ENCODE measurements at regions not wholly inside any gene's neighbourhood (a gene's known extent, or its start where the extent isn't known, plus 50 kb on each side); places are given as distances from the start of the nearest gene placed in this dataset.

DNA sequence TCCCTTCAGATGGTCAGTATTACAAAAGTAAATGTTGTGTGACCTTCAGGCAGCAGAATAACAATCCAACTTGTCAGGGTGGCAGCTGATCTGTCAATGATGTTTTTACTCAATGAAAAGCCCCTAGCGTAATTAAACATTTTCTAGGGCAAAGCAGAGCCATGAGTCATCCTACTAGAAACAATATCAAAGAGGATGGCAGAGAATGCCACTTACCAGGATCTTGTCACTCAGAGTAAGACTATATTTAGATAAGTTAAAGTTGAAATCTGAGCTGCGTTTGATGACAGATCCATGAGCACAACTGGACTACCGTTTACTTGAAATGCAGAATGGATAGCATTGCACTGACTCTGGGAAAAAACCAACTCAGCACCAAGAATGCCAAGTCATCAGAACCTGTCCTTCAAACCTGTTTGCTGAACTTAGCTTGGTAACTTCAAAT is 612.6 kb upstream of the ACVR2A start:
- WGBS, result 83% methylated on average over 3 of the region's 3 CpGs
- H3K36me3 ChIP-seq (ENCODE audit: control insufficient read depth in 1 of 2, insufficient read depth in 2 of 2, low read depth in 1 of 2, low read length in 2 of 2), result no peaks in the 10 kb centered on the region

DNA sequence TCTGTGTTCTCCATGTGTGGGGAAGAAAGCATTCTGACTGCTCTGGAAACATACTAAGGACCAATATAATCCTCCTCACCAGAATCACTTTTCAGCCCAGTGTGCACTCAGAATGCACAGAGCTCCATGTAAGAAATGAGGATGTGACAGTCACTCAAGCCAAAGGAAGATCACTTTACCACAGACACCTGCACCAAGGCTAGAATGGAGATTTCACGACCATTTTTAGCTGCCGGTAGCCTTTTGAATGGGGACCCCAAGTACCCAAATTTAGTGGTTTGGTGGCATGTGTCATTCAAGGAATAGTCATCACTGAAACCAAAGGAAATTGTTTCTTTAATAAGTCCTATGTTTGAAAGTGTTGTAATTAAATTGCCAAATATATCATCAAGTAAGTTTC is 613.2 kb upstream of the ACVR2A start:
- Histone ChIP-seq H3K4me3 (ENCODE audit: insufficient read depth in 1 of 2, low read depth in 1 of 2, low read length in 2 of 2) (no peak overlapping the region), H3K4ac (ENCODE audit: low read depth in 1 of 2, low read length in 2 of 2) (no peak overlapping the region), H2BK15ac (ENCODE audit: low read depth, poor library complexity, severe bottlenecking) (no peak overlapping the region), H2BK120ac (ENCODE audit: low read depth, low read length) (no peak overlapping the region), H3K27me3 (ENCODE audit: control insufficient read depth in 1 of 2, insufficient read depth in 1 of 2, low read length in 2 of 2) (no peaks in the 10 kb centered on the region), H3K36me3 (ENCODE audit: control insufficient read depth in 1 of 2, insufficient read depth in 2 of 2, low read depth in 1 of 2, low read length in 2 of 2) (no peaks in the 10 kb centered on the region), H3K23ac (ENCODE audit: low read length in 2 of 2) (no peak overlapping the region), H3K9me3 (ENCODE audit: control insufficient read depth, low read length) (peaks cover 3% of the 10 kb centered on the region), H4K91ac (ENCODE audit: low read length) (no peak overlapping the region), H3K4me1 (ENCODE audit: control insufficient read depth, insufficient read depth, low read depth, low read length) (no peaks in the 10 kb centered on the region), H3K4me2 (ENCODE audit: low read length, poor library complexity, severe bottlenecking) (no peak overlapping the region), H2BK5ac (ENCODE audit: low read depth, low read length, poor library complexity, severe bottlenecking) (no peak overlapping the region), H3K14ac (ENCODE audit: low read length in 2 of 2) (no peak overlapping the region), H4K8ac (ENCODE audit: low read length) (no peak overlapping the region), H3K79me1 (replicated peaks; ENCODE audit: low read length, poor library complexity, severe bottlenecking) (no peaks in the 10 kb centered on the region), H2AK5ac (ENCODE audit: low read length, severe bottlenecking) (no peak overlapping the region), H2BK12ac (ENCODE audit: low read length in 2 of 2) (no peak overlapping the region), H3K9ac (ENCODE audit: low read length) (no peak overlapping the region), H3K18ac (ENCODE audit: low read depth in 1 of 2, low read length in 2 of 2) (no peak overlapping the region), H2AFZ (ENCODE audit: low read depth, low read length) (no peak overlapping the region), H3K27ac (ENCODE audit: low read length, poor library complexity, severe bottlenecking) (no peak overlapping the region)
- WGBS, result 82% methylated on average over 2 of the region's 2 CpGs
- no peak for DNase-seq

More for the DNA sequence above, 612.6 kb upstream of the ACVR2A start:
- Histone ChIP-seq H3K9ac (ENCODE audit: low read length) (no peak overlapping the region), H3K27me3 (ENCODE audit: control insufficient read depth in 1 of 2, insufficient read depth in 1 of 2, low read length in 2 of 2) (no peaks in the 10 kb centered on the region), H4K91ac (ENCODE audit: low read length) (no peak overlapping the region), H3K4me1 (ENCODE audit: control insufficient read depth, insufficient read depth, low read depth, low read length) (no peaks in the 10 kb centered on the region), H2AFZ (ENCODE audit: low read depth, low read length) (no peak overlapping the region), H2AK5ac (ENCODE audit: low read length, severe bottlenecking) (no peak overlapping the region), H3K4me3 (ENCODE audit: insufficient read depth in 1 of 2, low read depth in 1 of 2, low read length in 2 of 2) (no peak overlapping the region), H3K18ac (ENCODE audit: low read depth in 1 of 2, low read length in 2 of 2) (no peak overlapping the region), H4K8ac (ENCODE audit: low read length) (no peak overlapping the region), H3K4ac (ENCODE audit: low read depth in 1 of 2, low read length in 2 of 2) (no peak overlapping the region), H3K23ac (ENCODE audit: low read length in 2 of 2) (no peak overlapping the region), H2BK15ac (ENCODE audit: low read depth, poor library complexity, severe bottlenecking) (no peak overlapping the region), H3K79me1 (replicated peaks; ENCODE audit: low read length, poor library complexity, severe bottlenecking) (no peaks in the 10 kb centered on the region), H3K14ac (ENCODE audit: low read length in 2 of 2) (no peak overlapping the region), H3K9me3 (ENCODE audit: control insufficient read depth, low read length) (peaks cover 3% of the 10 kb centered on the region), H3K4me2 (ENCODE audit: low read length, poor library complexity, severe bottlenecking) (no peak overlapping the region), H2BK12ac (ENCODE audit: low read length in 2 of 2) (no peak overlapping the region), H2BK5ac (ENCODE audit: low read depth, low read length, poor library complexity, severe bottlenecking) (no peak overlapping the region), H2BK120ac (ENCODE audit: low read depth, low read length) (no peak overlapping the region), H3K27ac (ENCODE audit: low read length, poor library complexity, severe bottlenecking) (no peak overlapping the region)
- no peak for DNase-seq

DNA sequence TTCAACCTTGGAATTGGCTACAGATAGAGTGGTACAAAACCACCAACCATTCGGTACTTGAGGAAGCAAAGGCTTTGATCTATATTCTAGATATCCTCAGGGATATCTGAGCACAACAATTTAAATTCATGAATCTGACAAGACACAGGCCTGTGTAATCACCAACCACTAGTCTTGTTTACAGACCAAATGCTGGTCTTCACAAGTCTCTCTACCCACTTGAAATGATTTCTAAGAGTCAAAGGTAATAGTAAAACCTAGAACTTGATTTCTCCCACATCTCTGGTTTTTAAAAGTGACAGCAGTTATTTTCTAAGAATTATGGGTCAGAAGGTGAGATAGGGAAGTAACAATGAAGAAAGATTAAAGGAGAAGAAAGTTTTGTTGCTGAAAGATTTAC is 613.7 kb upstream of the ACVR2A start:
- Histone ChIP-seq H2AK5ac (ENCODE audit: low read length, severe bottlenecking) (no peak overlapping the region), H3K4me1 (ENCODE audit: control insufficient read depth, insufficient read depth, low read depth, low read length) (no peaks in the 10 kb centered on the region), H2BK120ac (ENCODE audit: low read depth, low read length) (no peak overlapping the region), H3K4me2 (ENCODE audit: low read length, poor library complexity, severe bottlenecking) (no peak overlapping the region), H3K4me3 (ENCODE audit: insufficient read depth in 1 of 2, low read depth in 1 of 2, low read length in 2 of 2) (no peak overlapping the region), H4K8ac (ENCODE audit: low read length) (no peak overlapping the region), H3K4ac (ENCODE audit: low read depth in 1 of 2, low read length in 2 of 2) (no peak overlapping the region), H3K18ac (ENCODE audit: low read depth in 1 of 2, low read length in 2 of 2) (no peak overlapping the region), H3K9ac (ENCODE audit: low read length) (no peak overlapping the region), H4K91ac (ENCODE audit: low read length) (no peak overlapping the region), H2BK5ac (ENCODE audit: low read depth, low read length, poor library complexity, severe bottlenecking) (no peak overlapping the region), H3K9me3 (ENCODE audit: control insufficient read depth, low read length) (peaks cover 3% of the 10 kb centered on the region), H3K27ac (ENCODE audit: low read length, poor library complexity, severe bottlenecking) (no peak overlapping the region), H3K36me3 (ENCODE audit: control insufficient read depth in 1 of 2, insufficient read depth in 2 of 2, low read depth in 1 of 2, low read length in 2 of 2) (no peaks in the 10 kb centered on the region), H3K27me3 (ENCODE audit: control insufficient read depth in 1 of 2, insufficient read depth in 1 of 2, low read length in 2 of 2) (no peaks in the 10 kb centered on the region), H3K14ac (ENCODE audit: low read length in 2 of 2) (no peak overlapping the region), H2AFZ (ENCODE audit: low read depth, low read length) (no peak overlapping the region), H3K23ac (ENCODE audit: low read length in 2 of 2) (no peak overlapping the region), H2BK15ac (ENCODE audit: low read depth, poor library complexity, severe bottlenecking) (no peak overlapping the region), H2BK12ac (ENCODE audit: low read length in 2 of 2) (no peak overlapping the region), H3K79me1 (replicated peaks; ENCODE audit: low read length, poor library complexity, severe bottlenecking) (no peaks in the 10 kb centered on the region)
- DNase-seq, result no peak
- 90% methylated on average over 1 of the region's 1 CpG for WGBS

DNA sequence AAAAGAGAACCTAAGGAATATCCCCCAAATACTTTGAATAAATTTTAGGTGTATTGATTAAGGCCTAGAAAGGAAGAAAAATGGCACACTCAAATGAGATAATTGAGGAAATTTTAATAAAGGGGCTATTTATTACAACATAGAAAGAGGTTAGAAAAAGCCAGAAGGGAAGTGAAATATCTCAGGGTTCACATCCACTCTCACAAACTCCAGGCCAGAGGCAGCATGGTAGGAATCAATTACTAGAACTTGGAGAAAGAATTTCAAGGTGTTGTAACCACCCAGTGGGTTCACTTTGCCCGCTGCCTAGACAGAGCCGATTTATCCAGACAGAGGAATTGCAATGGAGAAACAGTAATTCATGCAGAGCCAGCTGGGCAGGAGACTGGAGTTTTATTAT is 617.5 kb upstream of the ACVR2A start:
- 93% methylated on average over 2 of the region's 2 CpGs for WGBS

More for the DNA sequence above, 617.5 kb upstream of the ACVR2A start:
- H3K18ac ChIP-seq (ENCODE audit: low read depth in 1 of 2, low read length in 2 of 2), result no peak overlapping the region
- H2BK5ac ChIP-seq (ENCODE audit: low read depth, low read length, poor library complexity, severe bottlenecking), result no peak overlapping the region
- no peak for DNase-seq
- H3K9me3 ChIP-seq (ENCODE audit: control insufficient read depth, low read length), result peaks cover 3% of the 10 kb centered on the region
- H3K4ac ChIP-seq (ENCODE audit: low read depth in 1 of 2, low read length in 2 of 2), result no peak overlapping the region
- no peak overlapping the region for H2BK12ac ChIP-seq (ENCODE audit: low read length in 2 of 2)
- H4K91ac ChIP-seq (ENCODE audit: low read length), result no peak overlapping the region
- H3K27ac ChIP-seq (ENCODE audit: low read length, poor library complexity, severe bottlenecking), result no peak overlapping the region
- no peak overlapping the region for H3K14ac ChIP-seq (ENCODE audit: low read length in 2 of 2)
- H3K9ac ChIP-seq (ENCODE audit: low read length), result no peak overlapping the region
- H2BK120ac ChIP-seq (ENCODE audit: low read depth, low read length), result no peak overlapping the region
- H3K4me3 ChIP-seq (ENCODE audit: insufficient read depth in 1 of 2, low read depth in 1 of 2, low read length in 2 of 2), result no peak overlapping the region
- H3K4me2 ChIP-seq (ENCODE audit: low read length, poor library complexity, severe bottlenecking), result no peak overlapping the region
- H2AFZ ChIP-seq (ENCODE audit: low read depth, low read length), result no peak overlapping the region
- no peak overlapping the region for H2AK5ac ChIP-seq (ENCODE audit: low read length, severe bottlenecking)
- no peaks in the 10 kb centered on the region for H3K27me3 ChIP-seq (ENCODE audit: control insufficient read depth in 1 of 2, insufficient read depth in 1 of 2, low read length in 2 of 2)
- H3K4me1 ChIP-seq (ENCODE audit: control insufficient read depth, insufficient read depth, low read depth, low read length), result no peaks in the 10 kb centered on the region
- no peaks in the 10 kb centered on the region for H3K79me1 ChIP-seq (replicated peaks; ENCODE audit: low read length, poor library complexity, severe bottlenecking)
- H2BK15ac ChIP-seq (ENCODE audit: low read depth, poor library complexity, severe bottlenecking), result no peak overlapping the region
- no peak overlapping the region for H4K8ac ChIP-seq (ENCODE audit: low read length)
- H3K36me3 ChIP-seq (ENCODE audit: control insufficient read depth in 1 of 2, insufficient read depth in 2 of 2, low read depth in 1 of 2, low read length in 2 of 2), result no peaks in the 10 kb centered on the region
- H3K23ac ChIP-seq (ENCODE audit: low read length in 2 of 2), result no peak overlapping the region
